HUDEP-2 (cell line): ENCODE measurements at regions not wholly inside any gene's neighbourhood (a gene's known extent, or its start where the extent isn't known, plus 50 kb on each side); places are given as distances from the start of the nearest gene placed in this dataset.

ENCODE experiments used
- DNase-seq, 76 experiments: peaks; one replicate each; lab custom pipeline; 2025; ENCODE audit not compliant: unreplicated experiment in 76 of 76; lab: John Stamatoyannopoulos, UW

DNA sequence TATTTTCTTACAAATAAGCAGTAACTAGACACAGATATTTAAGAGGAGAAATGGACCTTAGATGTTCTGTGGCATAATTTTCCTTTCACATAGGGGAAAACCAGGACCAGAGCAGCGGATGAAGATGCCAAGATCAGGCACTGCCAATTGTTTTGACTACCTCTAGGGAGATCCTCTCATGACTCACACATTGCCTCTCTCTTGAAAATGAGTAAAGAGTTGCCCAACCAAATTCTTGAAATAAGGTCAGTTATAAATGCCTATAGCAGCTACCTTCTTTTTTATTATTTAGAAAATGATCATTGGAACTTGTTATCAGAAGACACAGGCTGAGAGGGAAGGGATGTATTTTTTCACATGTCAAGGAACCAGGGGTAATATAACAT lies 263.4 kb upstream of the PLEKHG7 start:
- DNase-seq: no peak

DNA sequence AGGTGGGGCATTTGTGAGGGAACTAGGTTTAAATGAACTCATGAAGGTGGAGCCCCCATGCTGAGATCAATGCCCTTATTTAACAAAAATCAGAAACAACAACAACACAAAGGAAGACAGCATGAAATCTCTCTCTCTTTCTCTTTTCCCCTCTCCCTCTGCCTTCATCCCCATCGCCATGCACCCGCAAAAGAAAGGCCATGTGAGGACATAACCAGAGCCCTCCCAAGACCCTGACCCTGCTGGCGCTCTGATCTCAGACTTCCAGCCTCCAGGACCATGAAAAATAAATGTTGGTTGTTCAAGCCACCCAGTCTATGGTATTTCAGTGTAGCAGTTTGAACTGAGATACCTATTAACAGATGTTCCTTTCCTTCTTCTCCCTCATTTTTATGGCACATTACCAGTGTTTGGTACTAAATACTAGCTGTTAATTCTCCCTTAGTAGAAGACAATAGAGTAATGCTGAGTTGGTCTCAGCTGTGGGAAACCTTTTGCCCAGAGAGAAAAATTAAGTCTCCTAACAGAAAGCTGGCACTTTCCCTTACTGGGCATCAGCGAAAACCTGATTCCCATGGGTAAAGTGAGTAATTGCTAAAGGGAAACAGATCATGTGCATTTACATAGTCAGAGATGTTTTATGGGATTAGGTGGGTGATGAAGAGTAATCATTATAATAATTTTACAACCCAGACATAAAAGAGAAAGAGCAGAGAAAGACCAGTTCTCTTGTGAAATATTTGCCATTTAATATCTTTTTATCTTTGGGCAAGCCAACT lies 264.0 kb upstream of the PLEKHG7 start:
- DNase-seq: no peak

DNA sequence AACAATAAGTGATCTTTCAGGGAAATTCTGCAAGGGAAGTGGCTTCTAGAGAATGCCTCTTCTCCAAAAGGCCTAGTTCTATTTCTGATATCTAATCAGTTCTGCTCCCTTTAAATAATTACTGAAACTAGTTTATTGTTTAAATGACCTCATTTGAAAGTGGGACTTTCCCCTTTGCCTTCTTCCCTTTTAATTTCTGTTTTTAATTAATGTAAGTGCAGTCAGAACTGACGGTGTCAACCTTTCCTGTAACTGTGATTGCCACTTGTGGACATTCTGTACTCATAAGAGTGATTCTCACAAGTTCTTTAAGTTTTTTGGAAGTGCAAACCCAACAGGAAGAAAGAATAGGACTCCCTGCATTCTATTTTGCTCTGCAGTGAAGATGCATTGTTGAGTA lies 265.3 kb upstream of the PLEKHG7 start:
- DNase-seq: no peak

- no peak for DNase-seq
These were observed 265.9 kb upstream of the PLEKHG7 start for GRCh38 chr12:92436856-92437255.

DNA sequence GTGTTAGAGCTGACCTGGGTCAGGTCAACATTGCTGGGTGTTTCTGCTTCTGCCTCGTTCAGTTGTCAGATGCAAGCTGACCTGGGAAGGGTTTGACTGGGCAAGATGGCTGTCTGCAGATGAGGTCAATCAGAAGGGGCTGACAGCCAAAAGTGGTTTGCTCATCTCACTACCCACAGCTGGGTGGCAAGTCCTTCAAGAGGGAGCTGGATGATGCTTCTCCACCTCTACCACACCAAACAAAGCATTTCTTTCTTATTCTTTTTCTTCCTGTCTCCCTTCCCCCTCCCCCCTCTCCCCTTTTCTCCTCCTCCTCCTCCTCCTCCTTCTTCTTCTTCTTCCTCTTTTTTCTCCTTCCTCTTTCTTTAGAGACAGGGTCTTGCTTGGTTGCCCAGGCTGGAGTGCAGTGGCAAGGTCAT lies 268.2 kb upstream of the PLEKHG7 start:
- no peak for DNase-seq

GRCh38 chr12:92432724-92433441 lies 269.9 kb upstream of the PLEKHG7 start:
- DNase-seq: no peak

DNA sequence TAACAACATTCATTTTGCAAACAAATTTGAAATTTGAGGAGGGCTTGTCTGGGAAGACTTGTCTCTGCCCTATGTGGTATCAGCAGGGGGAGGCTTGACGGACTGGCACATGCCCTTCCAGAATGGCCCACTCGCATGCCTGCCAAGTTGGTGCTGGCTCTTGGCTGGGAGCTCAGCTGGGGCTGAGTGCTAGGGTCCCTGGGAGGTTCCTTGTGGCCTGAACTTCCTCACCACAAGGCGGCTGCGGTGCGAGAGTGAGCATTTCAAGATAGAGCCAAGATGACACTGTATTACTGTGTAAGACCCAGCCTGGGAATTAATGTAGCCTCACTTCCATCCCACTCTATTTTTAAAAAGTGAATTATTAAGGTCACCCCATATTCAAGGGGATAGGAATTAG lies 271.6 kb upstream of the PLEKHG7 start:
- DNase-seq: peak in 4 of 76 experiments; percentile 2 to 12 (median 8)

DNA sequence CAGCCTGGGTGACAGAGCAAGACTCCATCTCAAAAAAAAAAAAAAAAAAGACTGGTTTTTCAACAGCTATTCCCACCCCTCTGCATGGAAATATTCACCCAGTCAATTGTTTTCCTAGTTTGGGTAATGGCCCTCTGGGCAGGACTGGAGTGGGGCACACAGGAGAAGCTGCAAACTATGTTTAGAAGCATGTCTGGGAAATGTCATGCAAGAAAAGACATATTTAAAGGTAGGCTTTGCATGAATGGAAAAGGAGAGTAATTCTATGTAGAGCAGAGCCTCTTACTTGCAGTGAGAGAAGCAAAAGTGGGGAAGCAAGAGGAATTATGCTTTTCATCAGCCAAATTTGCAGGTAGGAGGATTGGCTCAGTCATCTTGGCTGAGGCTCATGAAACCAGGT lies 276.5 kb upstream of the PLEKHG7 start:
- no peak for DNase-seq

DNA sequence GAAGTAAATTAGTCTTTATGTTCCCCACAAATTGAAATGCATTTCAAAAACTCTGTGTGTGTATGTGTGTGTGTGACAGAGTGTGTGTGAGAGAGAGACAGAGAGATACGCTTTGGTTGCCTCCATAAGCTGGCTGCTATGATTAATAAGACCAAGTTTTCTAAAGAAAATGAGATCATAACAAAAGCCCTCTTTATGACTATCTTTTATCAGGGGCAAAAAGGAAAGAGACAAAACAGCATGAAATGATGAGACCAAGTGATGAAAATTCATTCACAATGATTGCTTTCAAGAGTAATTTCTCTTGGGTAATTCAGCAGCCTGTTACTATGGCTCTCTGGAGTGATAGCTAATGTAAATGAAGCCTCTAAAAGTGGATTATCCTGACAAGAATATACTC lies 277.6 kb upstream of the PLEKHG7 start:
- DNase-seq: no peak

DNA sequence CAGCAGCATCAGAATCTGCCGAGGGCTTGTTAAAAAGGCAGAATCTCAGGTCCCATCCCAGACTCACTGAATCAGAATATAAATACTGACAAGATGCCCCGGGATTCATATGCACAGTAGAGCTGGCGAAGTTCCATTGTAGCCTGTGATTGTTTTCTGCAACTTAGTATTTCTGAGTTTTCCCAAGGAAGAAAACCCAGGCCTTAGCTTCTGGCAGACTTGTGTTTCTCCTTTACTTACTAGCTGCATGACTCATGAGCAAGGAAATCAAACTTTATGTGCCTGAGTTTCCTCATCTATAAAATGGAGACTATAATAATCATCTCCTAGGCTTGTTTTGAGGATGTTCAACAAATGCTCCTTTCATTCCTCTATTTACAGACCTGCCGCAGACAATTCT lies 278.5 kb upstream of the PLEKHG7 start:
- DNase-seq: no peak

DNA sequence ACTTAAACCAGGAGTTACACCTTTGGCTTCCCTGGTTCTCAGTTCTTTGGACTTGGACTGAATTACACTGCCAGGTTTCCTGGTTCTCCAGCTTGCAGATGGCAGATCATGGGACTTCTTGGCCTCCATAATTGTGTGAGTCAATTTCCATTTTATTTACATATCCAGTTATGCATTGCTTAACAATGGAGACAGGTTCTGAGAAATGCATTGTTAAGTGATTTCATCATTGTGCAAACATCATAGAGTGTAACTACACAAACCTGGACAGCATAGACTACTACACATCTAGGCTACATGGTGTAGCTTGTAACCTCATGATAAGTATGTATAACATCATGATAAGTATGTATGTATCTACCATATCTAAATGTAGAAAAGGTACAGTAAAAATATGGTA lies 276.1 kb upstream of the BTG1 start:
- no peak for DNase-seq

DNA sequence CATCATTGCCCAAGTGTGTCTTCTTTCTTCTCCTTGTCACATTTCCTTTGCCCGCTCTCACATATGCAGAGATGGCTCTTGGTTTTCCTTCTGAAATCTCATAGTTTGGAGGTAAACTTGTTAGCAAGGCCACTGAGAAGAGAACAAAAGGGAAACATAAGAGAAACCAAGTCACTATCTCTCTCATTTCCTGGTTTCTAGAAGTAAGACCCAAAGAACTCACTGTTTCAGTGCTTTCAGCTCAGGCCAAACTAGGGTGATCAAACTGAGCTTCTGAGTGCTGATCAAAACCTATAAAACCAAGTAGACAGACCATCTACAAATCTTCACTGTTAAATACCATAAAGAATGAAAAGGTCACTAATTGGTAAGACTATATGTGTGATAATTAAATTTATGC lies 275.4 kb upstream of the BTG1 start:
- DNase-seq: no peak

GRCh38 chr12:92419201-92419600 lies 273.6 kb upstream of the BTG1 start:
- no peak for DNase-seq

DNA sequence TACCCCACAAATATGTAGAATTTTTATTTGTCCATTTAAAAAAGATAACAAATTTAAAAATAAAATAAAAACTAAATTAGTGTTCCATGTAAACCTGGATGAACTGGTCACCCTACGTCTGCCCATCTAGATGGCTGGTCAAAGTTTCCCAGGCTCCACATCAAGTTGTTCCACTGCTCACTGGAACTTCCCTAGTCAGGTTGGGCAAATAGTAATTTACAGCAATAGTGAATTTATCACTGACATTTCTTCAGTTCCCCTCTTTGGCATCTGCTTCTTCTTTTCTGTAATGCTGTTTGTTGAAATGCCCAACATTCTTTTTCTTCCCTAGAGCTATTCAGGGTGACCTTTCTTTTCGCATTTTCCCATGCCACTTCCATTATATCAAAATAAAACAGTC lies 272.7 kb upstream of the BTG1 start:
- DNase-seq: no peak

DNA sequence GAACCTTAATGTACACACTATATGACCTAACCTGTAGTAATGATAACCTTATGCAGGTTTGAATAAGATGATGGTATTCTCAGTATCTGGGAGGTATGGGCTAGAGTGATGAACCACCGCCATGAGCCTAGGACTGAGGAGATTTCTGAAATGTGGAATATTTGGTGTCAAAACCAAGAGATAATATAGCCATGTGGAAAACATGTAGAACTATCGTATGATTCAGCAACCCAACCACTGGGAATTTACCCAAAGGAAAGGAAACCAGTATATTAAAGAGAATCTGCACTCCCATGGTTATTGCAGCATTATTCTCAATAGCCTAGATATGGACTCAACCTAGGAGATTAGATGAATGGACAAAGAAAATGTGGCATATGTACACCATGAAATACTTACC lies 271.7 kb upstream of the BTG1 start:
- DNase-seq: no peak

DNA sequence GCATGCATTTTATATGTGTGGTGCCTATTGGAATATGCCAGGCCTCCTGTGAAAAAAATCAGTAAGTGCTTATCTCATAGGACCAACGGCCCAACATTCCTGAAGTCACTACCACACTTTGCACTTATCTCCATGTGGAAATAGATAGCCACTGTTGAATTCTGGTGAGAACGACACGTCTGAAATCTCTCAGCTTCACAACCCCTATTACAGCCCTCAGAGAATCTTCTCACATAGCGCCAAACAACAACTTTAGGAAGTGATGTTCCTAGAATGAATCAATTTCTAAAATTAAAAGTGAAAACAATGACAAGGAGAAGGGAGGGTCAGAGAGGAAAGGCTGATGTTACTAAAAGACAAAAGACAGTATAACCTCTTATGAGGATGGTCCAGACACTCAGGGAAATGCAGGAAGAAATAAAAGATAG lies 270.8 kb upstream of the BTG1 start:
- DNase-seq: no peak

DNA sequence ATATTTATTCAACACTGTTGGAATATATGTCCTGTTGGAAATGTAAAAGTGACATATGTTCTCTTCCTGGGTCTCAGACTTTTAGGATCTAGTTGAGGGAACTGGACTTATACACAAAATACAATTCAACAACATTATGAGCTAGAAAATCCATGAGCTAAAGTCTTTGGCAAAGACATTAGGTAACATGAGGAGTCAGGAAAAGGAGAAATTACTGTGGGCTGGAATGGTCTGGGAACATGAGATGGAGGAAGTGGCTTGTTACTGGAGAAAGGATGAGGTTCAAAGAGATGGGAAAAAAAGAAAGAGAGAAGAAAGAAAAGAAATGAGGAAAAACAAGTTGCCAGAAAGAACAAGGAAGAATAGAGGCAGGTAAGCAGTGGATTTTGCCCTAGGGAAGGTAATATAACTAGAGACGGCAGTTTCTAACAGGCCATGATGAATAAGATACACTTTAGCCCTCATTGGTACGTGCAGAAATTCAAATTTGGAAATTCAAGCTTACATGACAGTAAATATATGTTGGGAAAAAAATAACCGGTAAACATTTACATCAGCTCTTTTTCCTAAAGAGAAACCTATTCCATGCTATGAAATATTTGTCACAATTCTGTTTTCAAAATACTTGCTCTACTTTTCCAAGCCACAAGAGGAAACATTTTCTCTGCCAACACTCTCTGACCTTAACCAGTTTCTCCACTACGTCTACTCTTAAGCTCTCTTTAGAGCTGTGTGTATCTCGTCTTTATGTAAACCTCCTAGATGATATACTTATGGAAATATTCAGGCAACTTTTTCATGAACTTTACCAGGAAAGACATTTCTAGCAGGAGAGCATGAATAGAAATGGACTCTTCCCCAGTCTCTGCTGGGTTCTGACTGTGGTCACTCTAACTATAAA lies 268.8 kb upstream of the BTG1 start:
- DNase-seq: no peak

GRCh38 chr12:92413286-92413685 lies 267.6 kb upstream of the BTG1 start:
- no peak for DNase-seq

- DNase-seq: no peak
These were observed 267.2 kb upstream of the BTG1 start for GRCh38 chr12:92412856-92413255.

DNA sequence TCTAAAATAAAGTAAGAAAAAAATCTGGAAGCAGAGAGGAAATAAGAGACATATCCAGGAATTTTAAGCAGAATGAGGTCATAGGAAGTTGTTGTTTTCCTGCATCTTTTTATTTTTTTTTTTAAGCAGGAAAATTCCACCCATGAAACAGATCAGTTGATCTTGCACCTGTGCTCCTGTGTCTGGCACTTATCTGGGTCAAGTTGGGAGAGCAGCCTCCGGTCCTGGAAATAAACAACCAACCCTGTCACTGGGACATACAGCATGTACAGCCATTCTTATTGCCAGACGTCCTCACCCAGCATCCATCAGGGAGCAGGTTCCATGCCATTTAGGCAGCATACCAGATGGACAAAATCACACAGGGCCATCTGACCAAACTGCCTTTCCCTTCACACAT lies 266.0 kb upstream of the BTG1 start:
- no peak for DNase-seq
